DND-41 (cell line): ENCODE measurements at regions not wholly inside any gene's neighbourhood (a gene's known extent, or its start where the extent isn't known, plus 50 kb on each side); places are given as distances from the start of the nearest gene placed in this dataset.

Experiments used
- ATAC-seq: fragments of 200-7000 bp; cut with Tn5 transposase; 3 replicates; pipeline ENCODE4 v1.9.1; 2021; ENCODE audit warnings: low read depth; ENCODE audit not compliant: insufficient read depth
- DNase-seq: peaks from one replicate; pipeline ENCODE4 v3.0.0-alpha.2; 2020
- H2AFZ ChIP-seq: 2 replicates; pipeline ENCODE4 v1.6.0; 2012; ENCODE audit warnings: low read depth, low read length
- H3K27ac ChIP-seq: 2 replicates; pipeline ENCODE4 v1.5.1; 2012; ENCODE audit warnings: low read length, inconsistent platforms
- H3K27me3 ChIP-seq: fragments of 200-600 bp; sonication (generic); 2 replicates; pipeline ENCODE4 v1.6.0; 2012; ENCODE audit warnings: low read length, mild to moderate bottlenecking, inconsistent platforms; ENCODE audit not compliant: insufficient read depth, poor library complexity
- H3K36me3 ChIP-seq: 2 replicates; pipeline ENCODE4 v1.5.1; 2012; ENCODE audit warnings: low read length, inconsistent platforms; ENCODE audit not compliant: insufficient read depth
- H3K4me1 ChIP-seq: 2 replicates; pipeline ENCODE4 v1.5.1; 2012; ENCODE audit warnings: mild to moderate bottlenecking, low read length; ENCODE audit not compliant: insufficient read depth
- H3K4me2 ChIP-seq: 2 replicates; pipeline ENCODE4 v1.6.0; 2012; ENCODE audit warnings: mild to moderate bottlenecking, moderate library complexity, low read length, inconsistent platforms; ENCODE audit not compliant: insufficient read depth
- H3K4me3 ChIP-seq, 2 experiments: fragments of 200-600 bp in 1 of 2; shearing (Covaris generic) in 1 of 2; 2 replicates each; pipeline ENCODE4 v1.5.1; 2012 to 2016; ENCODE audit warnings: inconsistent platforms in 2 of 2, low read length in 2 of 2, mild to moderate bottlenecking in 2 of 2, low read depth in 1 of 2, moderate library complexity in 1 of 2
- H3K79me2 ChIP-seq: 2 replicates; pipeline ENCODE4 v1.6.0; 2012; ENCODE audit warnings: low read length, inconsistent platforms; ENCODE audit not compliant: insufficient read depth
- H3K9ac ChIP-seq: 2 replicates; pipeline ENCODE4 v1.6.0; 2012; ENCODE audit warnings: low read depth, mild to moderate bottlenecking, inconsistent platforms, low read length, moderate library complexity
- H3K9me3 ChIP-seq: 2 replicates; pipeline ENCODE4 v1.5.1; 2012; ENCODE audit warnings: low read length, moderate library complexity, mild to moderate bottlenecking, inconsistent platforms; ENCODE audit not compliant: insufficient read depth, severe bottlenecking
- H4K20me1 ChIP-seq: 2 replicates; pipeline ENCODE4 v1.6.0; 2012; ENCODE audit warnings: low read length; ENCODE audit not compliant: insufficient read depth
- EZH2 ChIP-seq: IDR thresholded peaks from 3 replicates; pipeline ENCODE4 v1.6.1; 2012; ENCODE audit warnings: borderline replicate concordance, low read depth, mild to moderate bottlenecking, moderate library complexity, low read length, inconsistent platforms; ENCODE audit not compliant: severe bottlenecking
- TF ChIP-seq, protein P1 (sequence below): IDR thresholded peaks from 2 replicates; pipeline ENCODE4 v1.5.1; 2012; ENCODE audit warnings: borderline replicate concordance, low read length, moderate library complexity, mild to moderate bottlenecking; ENCODE audit not compliant: poor library complexity, severe bottlenecking; ENCODE audit errors: extremely low read depth

GRCh38 chr12:3950714-3951320 lies 77.6 kb upstream of the PARP11 start:
- no peaks in the 10 kb centered on the region; the same call in 1 of the 2 replicates for H3K4me1 ChIP-seq
- no peak overlapping the region for H3K4me3 ChIP-seq
- H3K9me3 ChIP-seq, result no peaks in the 10 kb centered on the region
- TF ChIP-seq, protein P1, sequence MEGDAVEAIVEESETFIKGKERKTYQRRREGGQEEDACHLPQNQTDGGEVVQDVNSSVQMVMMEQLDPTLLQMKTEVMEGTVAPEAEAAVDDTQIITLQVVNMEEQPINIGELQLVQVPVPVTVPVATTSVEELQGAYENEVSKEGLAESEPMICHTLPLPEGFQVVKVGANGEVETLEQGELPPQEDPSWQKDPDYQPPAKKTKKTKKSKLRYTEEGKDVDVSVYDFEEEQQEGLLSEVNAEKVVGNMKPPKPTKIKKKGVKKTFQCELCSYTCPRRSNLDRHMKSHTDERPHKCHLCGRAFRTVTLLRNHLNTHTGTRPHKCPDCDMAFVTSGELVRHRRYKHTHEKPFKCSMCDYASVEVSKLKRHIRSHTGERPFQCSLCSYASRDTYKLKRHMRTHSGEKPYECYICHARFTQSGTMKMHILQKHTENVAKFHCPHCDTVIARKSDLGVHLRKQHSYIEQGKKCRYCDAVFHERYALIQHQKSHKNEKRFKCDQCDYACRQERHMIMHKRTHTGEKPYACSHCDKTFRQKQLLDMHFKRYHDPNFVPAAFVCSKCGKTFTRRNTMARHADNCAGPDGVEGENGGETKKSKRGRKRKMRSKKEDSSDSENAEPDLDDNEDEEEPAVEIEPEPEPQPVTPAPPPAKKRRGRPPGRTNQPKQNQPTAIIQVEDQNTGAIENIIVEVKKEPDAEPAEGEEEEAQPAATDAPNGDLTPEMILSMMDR, result no peak
- TF ChIP-seq EZH2, result no peak
- no peaks in the 10 kb centered on the region for H3K79me2 ChIP-seq
- ATAC-seq (peak; percentile 58), DNase-seq (no peak)
- no peak overlapping the region for H3K27ac ChIP-seq
- H3K4me2 ChIP-seq, result no peak overlapping the region
- H4K20me1 ChIP-seq, result no peaks in the 10 kb centered on the region
- H3K27me3 ChIP-seq, result no peaks in the 10 kb centered on the region
- no peak overlapping the region for H3K9ac ChIP-seq
- H2AFZ ChIP-seq, result no peak overlapping the region
- no peaks in the 10 kb centered on the region for H3K36me3 ChIP-seq

- Histone ChIP-seq H3K36me3 (no peaks in the 10 kb centered on the region), H2AFZ (no peak overlapping the region), H3K4me1 (no peaks in the 10 kb centered on the region; the same call in 1 of the 2 replicates), H3K27ac (no peak overlapping the region), H4K20me1 (no peaks in the 10 kb centered on the region), H3K9me3 (no peaks in the 10 kb centered on the region), H3K9ac (no peak overlapping the region), H3K4me2 (no peak overlapping the region), H3K4me3 (no peak overlapping the region), H3K79me2 (no peaks in the 10 kb centered on the region), H3K27me3 (peaks cover 2% of the 10 kb centered on the region)
- TF ChIP-seq EZH2, result no peak
- TF ChIP-seq, protein P1, result no peak
- DNase-seq (no peak), ATAC-seq (peak; percentile 57; the same call in 2 of the 3 replicates)
Observed at GRCh38 chr12:3947781-3948180, 74.6 kb upstream of the PARP11 start.

GRCh38 chr12:3945671-3946070 lies 72.5 kb upstream of the PARP11 start:
- H3K27me3 ChIP-seq, result peaks cover 2% of the 10 kb centered on the region

More at GRCh38 chr12:3945671-3946070, 72.5 kb upstream of the PARP11 start:
- no peaks in the 10 kb centered on the region for H3K79me2 ChIP-seq
- no peaks in the 10 kb centered on the region for H3K4me1 ChIP-seq
- H2AFZ ChIP-seq, result no peak overlapping the region
- no peak for TF ChIP-seq EZH2
- TF ChIP-seq, protein P1, result no peak
- no peaks in the 10 kb centered on the region for H4K20me1 ChIP-seq
- DNase-seq, result no peak
- no peaks in the 10 kb centered on the region for H3K9me3 ChIP-seq
- no peak for ATAC-seq
- H3K4me2 ChIP-seq, result no peak overlapping the region
- H3K4me3 ChIP-seq, result no peak overlapping the region
- H3K36me3 ChIP-seq, result no peaks in the 10 kb centered on the region
- H3K27ac ChIP-seq, result no peak overlapping the region
- no peak overlapping the region for H3K9ac ChIP-seq
